GM12872 (cell line): ENCODE measurements at regions not wholly inside any gene's neighbourhood (a gene's known extent, or its start where the extent isn't known, plus 50 kb on each side); places are given as distances from the start of the nearest gene placed in this dataset.

ENCODE experiments used
- TF ChIP-seq, protein P1 (sequence below): IDR thresholded peaks from 3 replicates; pipeline ENCODE4 v1.5.1; 2011; ENCODE audit warnings: low read depth, mild to moderate bottlenecking, low read length, moderate library complexity; ENCODE audit not compliant: insufficient read depth

DNA sequence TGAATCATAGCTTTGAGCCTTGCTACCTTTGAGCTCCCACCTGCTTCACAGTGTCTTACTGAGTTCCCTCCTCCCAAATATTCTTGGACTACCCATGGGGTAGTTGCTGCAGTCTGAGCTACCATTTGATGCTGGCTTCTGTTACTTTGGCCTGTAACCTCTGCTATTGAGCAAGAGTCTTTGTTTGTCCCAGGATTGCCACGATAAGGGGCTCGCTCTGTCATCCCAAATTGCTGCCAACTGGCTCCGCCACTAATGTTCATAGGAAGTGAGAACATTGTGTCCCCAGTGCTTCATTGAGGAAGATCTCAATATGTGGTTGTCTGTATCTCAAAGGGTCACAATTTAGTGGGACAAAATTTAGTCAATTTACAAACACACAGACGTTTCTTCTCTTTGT is 103.8 kb downstream of the TRIM43 start:
- TF ChIP-seq, protein P1, sequence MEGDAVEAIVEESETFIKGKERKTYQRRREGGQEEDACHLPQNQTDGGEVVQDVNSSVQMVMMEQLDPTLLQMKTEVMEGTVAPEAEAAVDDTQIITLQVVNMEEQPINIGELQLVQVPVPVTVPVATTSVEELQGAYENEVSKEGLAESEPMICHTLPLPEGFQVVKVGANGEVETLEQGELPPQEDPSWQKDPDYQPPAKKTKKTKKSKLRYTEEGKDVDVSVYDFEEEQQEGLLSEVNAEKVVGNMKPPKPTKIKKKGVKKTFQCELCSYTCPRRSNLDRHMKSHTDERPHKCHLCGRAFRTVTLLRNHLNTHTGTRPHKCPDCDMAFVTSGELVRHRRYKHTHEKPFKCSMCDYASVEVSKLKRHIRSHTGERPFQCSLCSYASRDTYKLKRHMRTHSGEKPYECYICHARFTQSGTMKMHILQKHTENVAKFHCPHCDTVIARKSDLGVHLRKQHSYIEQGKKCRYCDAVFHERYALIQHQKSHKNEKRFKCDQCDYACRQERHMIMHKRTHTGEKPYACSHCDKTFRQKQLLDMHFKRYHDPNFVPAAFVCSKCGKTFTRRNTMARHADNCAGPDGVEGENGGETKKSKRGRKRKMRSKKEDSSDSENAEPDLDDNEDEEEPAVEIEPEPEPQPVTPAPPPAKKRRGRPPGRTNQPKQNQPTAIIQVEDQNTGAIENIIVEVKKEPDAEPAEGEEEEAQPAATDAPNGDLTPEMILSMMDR, result no peak

DNA sequence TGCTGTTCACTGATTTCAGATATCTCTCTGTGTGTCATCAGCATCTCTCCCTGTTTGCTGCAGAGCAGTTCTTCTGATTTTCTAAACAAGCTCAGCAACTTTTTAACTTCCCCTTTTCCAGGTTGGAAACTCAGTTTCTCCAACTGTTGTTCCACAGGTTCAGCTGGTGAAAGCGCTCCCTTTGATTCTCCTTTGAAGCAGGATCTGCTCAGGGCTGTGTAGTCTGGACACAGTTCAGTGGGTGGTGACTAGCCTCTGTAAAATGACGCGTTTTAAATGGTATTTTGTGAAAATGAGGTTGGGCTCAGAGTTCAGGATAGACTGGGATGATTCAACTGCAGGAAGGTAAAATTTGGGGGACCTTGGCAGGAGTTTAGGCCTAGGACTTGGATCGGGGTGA is 106.3 kb downstream of the TRIM43 start:
- TF ChIP-seq, protein P1, result no peak

GRCh38 chr2:95700519-95700918 is 108.7 kb downstream of the TRIM43 start:
- TF ChIP-seq, protein P1, result no peak

DNA sequence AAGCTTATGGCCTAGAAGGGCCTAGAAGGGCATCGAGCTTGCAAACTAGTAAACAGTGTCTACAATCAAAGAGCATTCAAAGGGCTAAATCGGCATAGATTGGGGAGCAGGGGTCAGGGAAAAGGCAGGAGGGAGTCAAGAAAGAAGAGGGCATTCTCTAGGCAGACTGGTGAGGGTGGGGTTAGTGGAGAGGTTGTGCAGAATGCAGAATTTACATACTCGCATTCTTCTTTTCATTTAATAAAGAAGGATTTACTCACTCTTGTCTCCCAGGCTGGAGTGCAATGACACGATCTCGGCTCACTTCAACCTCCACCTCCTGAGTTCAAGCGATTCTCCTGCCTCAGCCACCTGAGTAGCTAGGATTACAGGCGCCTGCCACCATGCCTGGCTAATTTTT is 110.7 kb downstream of the TRIM43 start:
- TF ChIP-seq, protein P1, result no peak

GRCh38 chr2:95707837-95708236 is 116.0 kb downstream of the TRIM43 start:
- TF ChIP-seq, protein P1, result no peak

- TF ChIP-seq, protein P1, result no peak
These were observed 118.0 kb downstream of the TRIM43 start for GRCh38 chr2:95709831-95710230.

GRCh38 chr2:95719473-95720060 is 127.8 kb downstream of the TRIM43 start:
- TF ChIP-seq, protein P1, result no peak
